Brain pericyte (primary cell): ENCODE measurements at regions not wholly inside any gene's neighbourhood (a gene's known extent, or its start where the extent isn't known, plus 50 kb on each side); places are given as distances from the start of the nearest gene placed in this dataset.

Experiments
- DNase-seq: peaks from one replicate; pipeline ENCODE4 v3.0.0-alpha.2; 2012; ENCODE audit warnings: low read depth, low spot score

GRCh38 chr1:58890609-58891008, 106.8 kb upstream of the JUN start:
- no peak for DNase-seq

- no peak for DNase-seq
These were observed 107.5 kb upstream of the JUN start for GRCh38 chr1:58891347-58891746.

DNA sequence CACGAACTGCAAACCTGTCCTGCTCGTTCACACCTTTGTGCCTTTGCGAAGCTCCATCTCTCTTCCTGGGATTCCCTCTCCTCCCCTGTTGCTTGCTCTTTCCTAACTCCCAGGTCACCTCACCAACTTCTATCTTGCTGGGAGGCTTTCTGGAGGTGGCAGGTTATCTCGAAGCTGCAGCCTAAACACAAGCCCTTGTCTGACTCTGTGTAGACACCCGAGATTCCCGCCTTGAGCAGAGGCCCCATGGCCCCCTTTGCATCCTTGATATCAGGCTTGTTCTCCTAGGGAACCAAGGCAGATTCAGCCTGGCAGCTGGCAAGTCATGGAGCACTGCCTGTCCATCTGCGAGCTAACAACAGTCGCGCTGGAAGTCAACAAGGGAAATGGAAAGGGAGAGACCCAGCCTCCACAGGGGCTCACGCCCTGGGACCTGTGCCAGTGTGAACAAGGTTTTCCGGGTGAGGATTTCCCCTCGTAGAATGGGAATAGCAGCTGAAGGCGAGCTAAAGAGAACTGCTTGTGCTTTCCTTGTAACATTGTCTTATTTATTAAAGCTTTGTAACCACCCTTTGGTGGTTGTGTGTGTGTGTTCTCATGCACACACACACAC, 109.5 kb upstream of the JUN start:
- no peak for DNase-seq

DNA sequence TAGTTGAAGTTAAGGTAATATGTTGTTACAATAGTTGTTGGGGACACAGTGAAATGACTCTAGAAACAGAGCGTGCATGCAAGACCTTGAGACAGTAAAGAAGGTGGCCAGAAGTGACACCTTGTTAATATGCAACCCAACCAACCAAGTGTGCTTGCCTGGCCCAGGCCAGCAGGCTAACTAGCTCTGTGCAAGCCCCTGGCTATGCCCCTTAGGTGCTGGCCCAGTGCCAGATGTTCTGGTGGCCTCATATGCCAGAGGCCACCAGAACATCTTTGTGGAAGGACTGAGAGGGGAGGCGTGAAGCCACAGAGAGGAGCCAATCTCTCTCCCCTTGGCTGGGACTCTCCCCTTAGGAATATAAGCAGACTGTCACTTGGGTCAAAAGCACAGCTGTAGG, 111.2 kb upstream of the JUN start:
- no peak for DNase-seq

DNA sequence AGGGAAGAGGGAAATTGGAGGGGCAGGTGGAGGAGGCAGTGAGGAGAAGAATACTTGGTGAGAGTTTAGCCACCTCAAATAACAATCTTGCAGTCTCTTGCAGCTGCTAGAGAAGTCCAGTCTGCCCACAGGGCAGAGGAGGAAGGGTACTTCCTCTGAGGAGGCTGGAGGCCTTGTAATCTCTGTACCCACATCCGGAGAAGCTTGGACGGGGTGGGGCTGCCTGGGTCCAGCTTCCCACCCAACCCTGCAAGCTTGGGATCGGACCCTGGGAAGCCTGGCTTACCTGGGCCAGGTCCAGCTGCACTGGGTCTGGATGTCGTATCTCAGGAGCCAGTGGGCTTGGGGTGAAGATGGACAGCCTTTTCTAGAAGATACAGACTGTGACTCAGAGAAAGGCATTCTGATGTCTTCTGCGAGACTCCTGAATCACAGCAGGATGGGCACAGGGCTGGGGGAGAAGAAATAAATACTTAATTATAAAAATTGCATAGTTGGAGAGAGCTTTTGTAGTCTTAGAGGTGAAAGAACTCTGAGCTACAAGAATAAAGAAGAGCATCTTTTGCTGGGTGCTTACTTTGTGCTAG, 111.8 kb upstream of the JUN start:
- DNase-seq, result no peak

DNA sequence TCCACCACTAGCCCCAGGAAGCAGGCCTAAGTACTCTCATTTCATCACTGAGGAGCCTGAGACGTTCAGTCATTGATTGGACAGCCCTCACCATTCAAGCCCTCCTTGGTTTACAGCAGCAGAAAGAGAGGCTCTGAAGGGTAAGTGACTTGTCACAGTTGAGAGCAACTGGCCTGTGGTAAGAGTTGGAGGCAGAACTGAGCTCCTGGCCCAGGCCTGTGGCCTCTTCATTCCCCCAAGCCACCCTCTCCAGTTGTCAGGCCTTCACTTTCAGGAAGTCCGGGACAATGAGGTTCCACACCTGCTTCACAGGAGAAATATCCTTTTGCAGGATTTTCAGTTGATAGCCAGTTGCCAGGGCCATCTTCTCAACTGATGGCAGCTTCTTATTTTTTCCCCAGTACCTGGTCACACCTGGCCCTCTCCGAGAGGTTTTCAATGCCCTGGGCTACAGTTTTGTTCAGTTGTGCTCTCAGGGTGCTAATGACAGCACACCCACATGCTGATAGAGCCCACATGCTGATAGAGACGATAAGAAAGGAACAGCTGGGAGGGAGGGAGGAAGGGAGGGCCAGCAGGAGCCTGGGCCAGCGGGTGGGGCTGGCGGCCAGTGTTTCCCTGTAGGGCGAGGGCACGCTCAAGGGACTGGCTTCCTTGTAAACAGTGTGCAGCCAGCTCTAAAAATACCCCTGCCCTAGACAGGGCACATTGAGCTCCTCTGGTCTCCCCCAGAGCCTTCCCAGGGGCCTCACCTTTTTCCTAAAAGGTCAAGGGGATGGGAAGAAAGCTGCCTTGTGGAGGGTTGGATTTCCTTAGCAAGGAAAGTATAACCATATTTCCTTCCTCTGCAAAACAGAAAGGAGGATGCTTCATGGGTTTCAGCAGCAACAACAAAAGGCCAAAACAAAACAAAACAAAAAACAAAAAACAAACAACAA, 112.7 kb upstream of the JUN start:
- no peak for DNase-seq

DNA sequence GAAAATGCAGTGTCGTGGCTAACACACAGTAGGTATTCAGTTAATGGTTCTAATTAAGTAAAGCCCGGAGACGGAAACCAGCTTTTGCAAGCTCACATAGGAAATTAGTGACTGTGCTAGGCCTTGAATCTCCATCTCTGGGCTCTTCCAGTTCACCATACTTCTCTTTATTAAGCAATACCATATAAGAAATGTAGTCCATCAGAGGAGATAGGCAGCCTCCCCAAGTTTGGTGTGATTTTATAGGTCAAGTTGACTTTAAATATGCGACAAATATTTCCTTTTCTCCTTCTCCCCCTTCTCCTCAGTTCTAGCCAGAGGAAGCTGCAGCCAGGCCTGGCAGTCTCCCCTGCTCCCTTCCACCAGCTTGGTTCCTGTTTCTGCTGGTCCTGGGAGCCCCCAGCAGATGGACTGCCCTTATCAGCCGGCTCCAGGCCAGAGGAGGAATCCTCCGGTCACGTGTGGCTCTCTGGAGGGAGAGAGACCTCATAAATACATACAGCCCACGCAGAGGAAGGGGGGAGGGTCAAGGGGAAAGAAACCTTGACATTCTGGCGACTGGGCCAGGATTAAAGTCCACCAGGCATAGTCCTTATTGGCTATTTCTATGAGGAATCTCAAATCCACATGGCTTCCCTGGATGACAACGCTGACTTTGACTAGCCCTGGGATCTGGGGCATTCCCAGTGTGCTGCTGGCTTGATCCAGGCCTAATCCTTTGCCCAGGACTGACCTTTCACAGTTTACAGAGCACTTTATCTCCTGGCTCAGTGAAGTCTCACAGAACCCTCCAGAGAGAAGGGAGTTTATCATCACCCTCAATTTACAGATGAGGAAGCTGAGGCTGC, 115.1 kb upstream of the JUN start:
- DNase-seq, result no peak

DNA sequence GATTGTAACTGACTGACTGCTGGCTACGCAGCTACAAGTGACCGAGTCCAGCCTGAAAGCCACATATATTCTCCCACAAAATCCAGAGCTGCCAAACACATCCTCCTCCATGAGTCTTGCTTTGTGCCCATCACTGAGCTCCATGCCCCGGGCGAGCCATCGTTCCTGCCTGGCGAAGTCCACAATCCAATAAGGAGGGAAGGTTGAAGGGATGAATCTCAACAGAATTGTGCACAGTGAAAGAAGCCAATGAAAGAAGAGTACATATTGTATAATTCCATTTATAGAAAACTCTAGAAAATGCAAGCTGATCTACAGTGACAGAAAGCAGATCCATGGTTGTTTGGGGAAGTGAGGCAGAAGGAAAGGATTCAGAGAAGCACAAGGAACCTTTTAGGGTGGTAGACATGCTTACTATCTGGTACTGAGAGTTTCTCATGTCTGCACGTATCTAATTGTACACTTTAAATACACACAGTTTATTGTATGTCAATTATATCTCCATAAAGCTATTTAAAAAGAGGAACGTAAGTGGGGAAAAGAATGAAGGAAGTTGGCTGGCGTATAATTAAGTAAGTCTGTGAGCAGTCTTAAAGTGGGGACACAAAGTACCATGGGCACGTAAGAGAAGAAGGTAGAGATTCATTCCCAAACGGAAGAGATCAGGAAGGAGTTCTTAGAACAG, 115.9 kb upstream of the JUN start:
- no peak for DNase-seq

DNA sequence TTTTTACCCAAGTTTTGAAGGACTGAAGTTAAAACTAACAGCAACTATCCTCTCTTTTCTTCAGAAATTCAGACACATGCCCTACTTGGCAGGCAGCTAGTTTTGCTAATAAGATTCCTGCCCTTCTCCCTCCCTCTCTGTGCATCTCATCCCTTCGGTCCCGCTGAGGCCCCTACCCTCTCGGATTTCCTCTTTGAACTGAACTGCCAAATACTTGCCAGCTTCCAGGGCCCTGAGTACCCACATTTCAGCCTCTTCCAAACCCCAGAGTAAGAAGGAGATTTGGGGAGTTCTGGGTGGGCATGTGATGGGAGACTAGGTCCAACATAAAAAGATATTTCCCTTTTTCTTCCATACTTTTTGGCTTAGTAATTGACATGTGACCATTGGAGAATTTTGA, 116.5 kb upstream of the JUN start:
- no peak for DNase-seq

DNA sequence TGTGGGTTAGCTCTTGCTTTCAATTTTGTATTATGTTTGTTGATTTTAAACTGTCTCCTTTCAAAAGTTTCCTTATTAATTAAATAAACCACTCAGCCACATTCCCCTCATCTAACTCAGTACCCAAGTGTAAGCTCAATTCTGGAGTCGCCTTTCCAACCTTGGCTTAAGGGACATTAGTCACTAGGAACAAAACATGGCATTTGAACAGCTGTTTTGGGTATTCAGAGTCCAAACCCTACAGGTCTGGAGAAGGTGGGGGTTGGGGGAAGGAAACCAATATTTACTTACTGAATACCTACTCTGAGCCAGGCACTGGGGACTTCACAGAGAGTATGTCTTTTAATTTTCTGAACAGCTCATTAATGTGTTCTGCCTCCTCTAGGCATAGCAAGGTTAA, 117.2 kb upstream of the JUN start:
- DNase-seq, result no peak

- no peak for DNase-seq
These were observed 119.1 kb upstream of the JUN start for GRCh38 chr1:58902830-58903513.

DNA sequence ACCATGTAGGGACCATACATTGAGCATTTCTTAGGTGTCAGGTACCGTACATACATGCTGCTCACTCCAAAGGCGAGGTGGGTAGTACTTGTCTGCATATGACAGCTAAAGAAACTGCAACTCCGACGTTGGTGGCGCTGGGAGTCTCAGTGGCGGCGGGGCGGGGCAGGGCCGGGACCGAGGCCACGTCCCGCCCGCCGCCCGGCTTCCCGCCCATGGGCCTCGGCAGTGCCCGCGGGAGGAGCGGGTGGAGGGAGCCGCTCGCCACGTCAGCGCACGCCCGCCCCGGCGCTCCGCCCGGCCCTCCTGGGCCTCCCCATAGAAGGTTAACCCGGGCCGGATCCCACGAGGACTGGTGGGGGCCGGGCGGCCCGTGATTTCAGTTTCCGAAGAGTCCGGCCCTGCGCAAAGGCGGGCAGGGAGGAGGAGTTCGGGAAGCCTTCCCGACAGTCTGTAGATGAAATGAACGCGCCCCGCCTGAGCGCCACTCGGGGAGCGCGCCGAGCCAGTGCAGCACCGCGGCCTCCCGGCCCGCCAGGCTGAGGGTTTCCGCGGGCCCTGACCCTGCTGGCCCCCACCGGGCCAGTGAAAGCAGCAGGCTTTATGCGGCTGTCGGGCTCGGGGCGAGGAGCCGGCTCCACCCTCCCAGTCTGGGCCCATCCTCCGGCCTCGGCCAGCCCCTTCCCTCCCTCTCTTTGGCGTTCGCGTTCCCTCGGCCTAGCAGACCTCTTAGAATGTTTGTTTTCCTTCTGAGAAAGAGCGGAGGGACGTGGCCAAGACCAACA, 119.9 kb upstream of the JUN start:
- DNase-seq, result peak; percentile 80

- DNase-seq, result no peak
These were observed 120.7 kb upstream of the JUN start for GRCh38 chr1:58904299-58905125.

GRCh38 chr1:58905126-58905490, 121.3 kb upstream of the JUN start:
- DNase-seq, result no peak

GRCh38 chr1:58905628-58906221, 121.9 kb upstream of the JUN start:
- no peak for DNase-seq

DNA sequence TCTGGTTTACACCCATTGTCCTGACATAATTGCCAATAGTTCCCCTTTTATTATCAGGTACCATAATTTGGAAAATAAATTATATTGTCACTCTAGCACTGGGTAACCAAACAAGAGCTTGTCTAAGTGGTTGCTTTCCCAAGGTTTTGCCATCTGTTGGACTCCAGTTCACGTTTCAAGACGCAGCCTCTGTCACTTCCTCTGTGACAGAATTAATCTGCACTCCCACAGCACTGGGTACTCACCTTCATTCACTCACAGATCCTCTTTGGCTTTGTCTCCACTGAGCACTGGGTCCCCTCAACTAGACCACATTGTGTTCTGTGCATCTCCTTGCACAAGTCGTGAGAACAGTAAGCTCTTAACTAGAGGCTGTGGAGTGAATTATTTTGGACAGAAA, 123.6 kb upstream of the JUN start:
- no peak for DNase-seq

GRCh38 chr1:58908561-58909560, 125.0 kb upstream of the JUN start:
- DNase-seq, result no peak
